Femur (tissue), 1 donor: ENCODE measurements at regions not wholly inside any gene's neighbourhood (a gene's known extent, or its start where the extent isn't known, plus 50 kb on each side); places are given as distances from the start of the nearest gene placed in this dataset.
"Not testable (repeated sequence)": the region's sequence is repeated elsewhere in the genome, so short reads cannot be mapped to it uniquely, and the experiment has no call there.

ENCODE experiments used
- DNase-seq: peaks from one replicate; pipeline ENCODE4 v3.0.0-alpha.2; 2017

DNA sequence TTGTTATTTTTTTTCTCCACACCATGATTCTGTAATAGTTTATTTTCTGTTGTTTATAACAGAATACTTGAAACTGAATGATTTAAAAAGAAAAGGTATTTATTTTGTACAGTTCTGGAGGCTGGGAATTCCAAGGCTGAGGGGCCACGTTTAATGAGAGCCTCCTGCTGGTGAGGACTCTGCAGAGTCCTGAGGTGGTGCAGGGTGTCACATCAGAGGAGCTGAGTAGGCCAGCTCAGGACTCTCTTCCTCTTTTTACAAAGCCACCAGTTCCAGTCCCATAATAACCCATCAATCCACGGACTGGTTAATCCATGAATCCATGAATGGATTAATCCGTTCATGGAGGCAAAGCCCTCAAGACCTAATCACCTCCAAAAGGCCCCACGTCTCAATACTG, 71.6 kb downstream of the TFAP2A start:
- DNase-seq: no peak

DNA sequence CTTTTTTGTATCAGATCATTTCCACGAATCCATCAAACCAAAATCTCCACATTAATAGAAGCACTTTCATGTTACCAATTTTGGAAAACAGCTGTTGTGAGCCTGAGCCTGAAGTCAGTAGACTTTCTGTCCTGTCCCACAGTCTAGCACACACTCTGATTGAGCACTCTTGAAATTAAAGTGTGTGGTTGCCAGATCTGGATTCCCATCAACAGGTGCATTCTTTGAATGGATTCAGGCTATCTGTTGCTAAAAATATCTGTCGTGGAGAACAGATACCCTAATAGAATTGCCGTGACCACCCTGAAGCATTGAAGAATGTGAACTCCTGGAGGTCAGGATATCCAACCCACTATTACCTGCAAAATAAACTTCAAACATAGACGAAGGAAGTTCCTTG, 73.3 kb downstream of the TFAP2A start:
- no peak for DNase-seq

DNA sequence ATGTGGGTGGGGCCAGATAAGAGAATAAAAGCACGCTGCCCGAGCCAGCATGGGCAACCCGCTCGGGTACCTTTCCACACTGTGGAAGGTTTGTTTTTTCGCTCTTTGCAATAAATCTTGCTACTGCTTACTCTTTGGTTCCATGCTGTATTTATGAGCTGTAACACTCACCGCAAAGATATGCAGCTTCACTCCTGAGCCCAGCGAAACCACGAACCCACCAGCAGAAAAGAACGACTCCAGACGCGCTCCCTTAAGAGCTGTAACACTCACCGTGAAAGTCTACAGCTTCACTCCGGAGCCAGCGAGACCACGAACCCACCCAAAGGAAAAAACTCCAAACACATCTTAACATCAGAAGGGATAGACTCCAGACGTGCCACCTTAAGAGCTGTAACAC, 76.7 kb downstream of the TFAP2A start:
- DNase-seq: no peak

GRCh38 chr6:10337376-10337775, 77.5 kb downstream of the TFAP2A start:
- DNase-seq: not testable (repeated sequence)

DNA sequence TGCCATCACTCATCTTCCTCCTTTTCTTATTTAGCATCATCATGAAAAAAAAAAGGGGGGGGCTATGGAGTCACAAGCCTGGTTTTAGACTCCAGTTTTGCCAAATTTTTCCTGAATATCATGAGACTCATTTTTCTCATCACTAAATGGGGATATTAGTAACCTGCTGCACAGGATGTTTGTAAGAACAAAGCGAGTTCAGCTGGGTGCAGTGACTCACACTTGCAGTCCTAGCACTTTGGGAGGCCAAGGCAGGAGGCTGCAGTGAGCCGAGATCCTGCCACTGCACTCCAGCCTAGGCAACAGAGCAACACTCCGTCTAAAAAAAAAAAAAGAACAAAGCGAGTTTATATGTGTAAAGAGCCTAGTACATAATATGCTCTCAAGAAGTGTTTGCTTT, 82.8 kb downstream of the TFAP2A start:
- DNase-seq: no peak

DNA sequence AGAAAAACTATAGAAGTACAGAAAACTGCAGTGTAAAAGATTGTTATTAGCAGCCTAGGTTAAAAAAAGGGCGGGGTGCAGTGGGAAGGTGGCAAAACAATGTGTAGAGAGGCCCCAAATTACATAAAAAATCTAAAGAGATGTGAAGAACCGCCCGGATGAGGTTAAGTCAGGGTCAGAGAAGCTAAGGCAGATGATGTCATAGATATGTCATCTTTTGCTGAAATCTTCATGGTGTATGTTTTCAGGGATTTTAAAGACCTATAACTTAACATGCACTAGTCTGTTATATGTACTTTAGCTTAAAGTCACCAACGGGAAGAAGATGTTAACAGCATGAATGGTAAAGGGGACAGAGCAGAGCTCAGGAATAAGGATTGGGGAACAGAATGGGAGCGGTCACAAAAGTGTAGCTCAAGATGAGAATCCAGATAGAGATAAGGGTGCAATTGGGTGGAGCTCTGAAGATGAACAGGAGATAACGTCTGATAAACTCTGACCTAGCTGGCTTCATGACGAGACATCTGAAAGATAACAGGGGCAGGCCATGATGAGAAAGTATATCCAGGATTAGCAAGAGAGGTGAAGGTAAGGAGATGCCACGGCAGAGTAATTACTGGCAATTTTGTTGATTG, 83.4 kb downstream of the TFAP2A start:
- no peak for DNase-seq

DNA sequence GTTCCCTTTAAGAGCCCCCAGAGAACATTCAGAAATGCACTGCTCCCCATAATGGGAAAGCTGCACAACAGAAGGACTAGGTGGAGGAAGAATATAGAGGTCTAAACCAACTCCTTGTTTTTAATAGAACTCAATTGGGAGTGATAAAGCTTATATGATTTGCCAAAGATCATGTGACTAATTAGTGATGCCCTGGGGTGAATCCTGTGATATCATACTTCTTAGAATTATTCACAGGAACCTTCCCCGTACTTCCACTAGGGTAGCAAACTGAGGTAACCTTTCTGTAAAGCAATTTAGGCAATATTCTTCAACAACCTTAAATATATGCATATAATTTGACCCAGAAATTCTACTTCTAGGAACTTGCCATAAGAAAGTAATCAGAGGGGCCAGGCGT, 84.4 kb downstream of the TFAP2A start:
- DNase-seq: no peak

- no peak for DNase-seq
Observed at GRCh38 chr6:10323018-10323417, 91.9 kb downstream of the TFAP2A start.

- DNase-seq: no peak
Observed at GRCh38 chr6:10320291-10320690, 94.6 kb downstream of the TFAP2A start.

GRCh38 chr6:10316373-10316721, 98.5 kb downstream of the TFAP2A start:
- DNase-seq: no peak

GRCh38 chr6:10315658-10316372, 99.1 kb downstream of the TFAP2A start:
- DNase-seq: no peak

- no peak for DNase-seq
Observed at GRCh38 chr6:10315034-10315433, 99.8 kb downstream of the TFAP2A start.

DNA sequence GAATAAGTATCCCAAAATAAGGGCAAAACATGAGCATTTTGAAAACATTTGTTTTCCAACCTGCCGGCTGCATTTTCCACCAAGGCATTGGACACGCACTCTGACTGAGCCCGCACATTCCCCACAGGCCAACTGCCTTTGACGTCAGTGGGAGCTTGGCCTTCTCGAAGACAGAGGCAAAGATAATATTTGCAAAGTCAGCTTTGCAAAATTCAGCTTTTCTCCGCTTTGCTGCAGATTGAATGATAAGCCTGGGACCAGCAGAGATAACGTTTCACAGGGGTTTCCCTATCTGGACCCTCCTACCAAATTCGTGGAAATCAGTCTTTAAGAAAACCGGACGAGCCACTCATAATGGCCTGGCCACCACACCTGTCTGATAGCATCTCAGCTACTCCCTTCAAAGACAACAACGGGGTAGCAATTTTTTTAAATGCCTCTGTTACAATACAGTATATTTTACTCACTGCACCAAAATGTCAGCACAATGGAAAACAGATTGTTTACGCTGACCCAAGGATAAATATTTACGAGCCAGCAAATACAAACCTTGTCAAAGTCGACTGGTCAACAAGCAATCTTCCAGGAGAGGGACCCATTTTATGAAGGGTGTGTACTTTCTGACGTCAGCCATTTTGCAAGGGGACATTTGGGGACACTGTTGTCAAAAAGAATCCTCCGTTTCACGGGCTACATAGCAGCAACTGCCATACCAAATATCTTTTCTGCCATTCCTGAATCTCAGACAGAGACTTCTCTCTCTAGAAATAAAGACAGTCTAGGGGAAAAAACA, 100.5 kb downstream of the TFAP2A start:
- no peak for DNase-seq

GRCh38 chr6:10313799-10314162, 101.1 kb downstream of the TFAP2A start:
- DNase-seq: no peak

GRCh38 chr6:10312445-10312844, 102.4 kb downstream of the TFAP2A start:
- DNase-seq: no peak

DNA sequence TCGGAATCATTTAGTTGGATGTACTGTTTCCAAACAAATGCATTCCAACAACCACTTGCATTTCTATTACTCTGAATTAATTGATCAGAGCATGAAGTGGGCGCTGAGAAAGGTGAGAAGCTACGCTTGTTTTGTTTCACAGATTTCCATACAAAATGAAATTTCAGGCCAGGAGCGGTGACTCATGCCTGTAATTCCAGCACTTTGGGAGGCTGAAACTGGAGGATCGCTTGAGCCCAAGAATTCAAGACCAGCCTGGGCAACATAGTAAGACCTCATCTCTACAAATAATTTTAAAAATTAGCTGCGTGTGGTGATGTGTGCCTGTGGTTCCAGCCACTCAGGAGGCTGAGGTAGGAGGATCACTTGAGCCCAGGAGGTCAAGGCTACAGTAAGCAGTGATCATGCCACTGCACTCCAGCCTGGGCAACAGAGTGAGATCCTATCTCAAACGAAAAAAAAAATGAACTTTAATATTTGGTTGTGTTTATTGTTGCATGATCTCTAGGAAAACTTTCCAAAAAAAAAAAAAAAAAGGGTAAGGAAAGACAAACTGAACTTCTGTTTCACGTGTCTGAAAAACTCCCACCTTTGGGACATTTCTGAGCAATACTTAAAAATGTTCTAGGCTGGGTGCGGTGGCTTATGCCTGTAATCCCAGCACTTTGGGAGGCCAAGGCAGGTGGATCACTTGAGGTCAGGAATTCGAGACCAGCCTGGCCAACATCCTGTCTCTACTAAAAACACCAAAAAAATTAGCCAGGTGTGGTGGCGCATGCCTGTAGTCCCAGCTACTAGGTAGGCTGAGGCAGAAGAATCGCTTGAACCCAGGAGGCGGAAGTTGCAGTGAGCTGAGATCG, 103.1 kb downstream of the TFAP2A start:
- DNase-seq: not testable (repeated sequence)

DNA sequence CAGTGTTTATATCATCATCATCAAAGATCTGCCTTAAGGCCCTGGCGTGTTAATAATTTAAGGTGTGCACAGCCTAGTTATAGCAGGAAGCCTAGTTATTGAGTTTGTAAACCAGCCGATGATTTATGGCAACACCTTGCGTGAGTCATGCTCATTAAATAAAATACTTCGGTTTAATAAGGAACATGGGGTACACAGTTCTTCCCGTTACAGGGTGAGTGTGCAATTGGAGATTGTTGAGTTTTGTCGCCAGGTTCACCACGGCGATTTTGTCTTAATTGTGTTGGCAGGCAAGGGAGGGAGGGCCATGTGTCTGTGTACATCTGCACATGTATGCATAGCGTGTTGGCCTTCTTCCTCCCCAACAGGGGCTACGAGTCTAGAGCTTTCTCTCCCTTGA, 104.0 kb downstream of the TFAP2A start:
- no peak for DNase-seq

DNA sequence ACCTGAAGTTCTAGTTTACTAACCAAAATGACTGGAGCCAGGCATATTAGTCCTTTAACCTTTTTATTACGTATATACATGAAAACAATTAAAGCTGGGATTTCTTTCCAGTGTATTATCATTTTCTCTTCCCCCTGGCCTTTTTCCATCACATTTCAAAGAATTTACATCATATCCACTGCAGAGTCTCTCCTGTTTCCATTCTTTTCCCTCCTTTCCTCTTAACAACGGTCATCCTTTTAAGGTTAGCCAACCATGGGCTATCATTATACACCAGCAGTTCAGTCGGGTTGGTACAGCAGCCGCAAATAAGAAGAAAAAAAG, 104.6 kb downstream of the TFAP2A start:
- no peak for DNase-seq

DNA sequence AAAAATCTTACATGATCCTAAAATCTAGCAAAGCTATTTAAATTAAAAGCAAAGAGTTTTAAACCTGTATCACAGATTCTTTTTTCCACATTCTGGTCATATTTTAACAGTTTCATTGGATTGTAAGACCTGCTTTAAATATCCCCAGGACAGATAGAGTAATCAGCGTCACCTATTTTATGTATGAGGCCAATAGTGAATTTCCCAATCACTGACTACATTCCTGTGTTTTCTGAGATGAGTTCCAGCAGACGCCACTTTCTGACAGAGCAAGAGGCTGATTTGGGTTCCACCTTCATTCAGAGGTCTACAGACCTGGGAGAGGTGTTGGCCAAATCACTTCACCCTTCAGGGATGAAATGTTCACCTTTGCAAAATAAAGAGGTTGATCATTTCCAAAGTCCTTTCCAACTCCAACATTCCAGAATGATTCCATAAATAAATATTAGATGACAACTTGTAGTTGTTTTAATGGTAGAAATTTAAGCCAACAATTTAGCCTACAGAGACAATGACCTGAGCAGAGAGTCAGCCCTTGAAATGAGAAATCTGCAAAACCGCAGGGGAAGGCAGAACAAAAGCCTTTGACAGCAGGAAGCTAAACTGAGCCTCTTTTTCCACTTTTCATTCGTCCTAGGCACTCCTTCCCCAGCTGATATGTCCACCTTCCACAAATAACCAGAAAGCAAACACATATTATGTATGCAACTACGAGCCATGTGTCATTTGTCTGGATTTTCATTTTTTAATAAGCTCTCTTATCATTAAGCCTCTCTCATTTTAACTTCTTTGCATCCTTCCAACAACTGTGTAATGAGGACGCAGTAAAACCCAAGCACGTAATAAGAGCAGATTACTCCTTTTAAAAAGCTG, 105.2 kb downstream of the TFAP2A start:
- DNase-seq: no peak

GRCh38 chr6:10307476-10307875, 107.4 kb downstream of the TFAP2A start:
- no peak for DNase-seq

DNA sequence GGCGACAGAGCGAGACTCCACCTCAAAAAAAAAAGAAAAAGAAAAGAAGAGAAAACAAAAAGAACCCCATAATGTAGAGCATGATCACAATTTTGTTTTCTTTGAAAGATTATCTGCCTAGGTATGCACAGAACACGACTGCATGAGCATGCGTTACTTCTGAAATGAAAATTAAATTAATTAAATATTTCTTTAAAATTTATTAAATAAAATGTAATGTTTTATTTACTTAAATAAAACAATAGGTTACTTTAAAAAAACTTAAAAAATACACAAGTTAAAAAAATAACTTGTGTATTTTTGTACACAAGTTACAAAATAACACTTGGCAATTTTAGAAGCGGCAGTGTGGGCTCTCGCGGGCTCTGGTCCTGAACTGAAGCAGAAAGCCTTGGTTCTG, 107.8 kb downstream of the TFAP2A start:
- no peak for DNase-seq

- DNase-seq: no peak
Observed at GRCh38 chr6:10305790-10306415, 109.0 kb downstream of the TFAP2A start.
